Upper lobe of left lung (tissue), 4 donors: ENCODE measurements at regions not wholly inside any gene's neighbourhood (a gene's known extent, or its start where the extent isn't known, plus 50 kb on each side); places are given as distances from the start of the nearest gene placed in this dataset.

Source experiments
- CTCF ChIP-seq, 6 experiments: fragments of 450-650 bp in 4 of 6; fragments of 200-600 bp in 2 of 6; sonication (generic) in 2 of 6; IDR thresholded peaks; one replicate each; pipeline ENCODE4 v1.5.1; 2016 to 2019; ENCODE audit warnings: antibody characterized with exemption in 6 of 6
- EP300 ChIP-seq, 4 donors: sonication (generic); formaldehyde crosslinking; IDR thresholded peaks; one replicate each; pipeline ENCODE4 v1.5.1; 2017; ENCODE audit warnings: antibody characterized with exemption in 4 of 4, control low read depth in 2 of 4
- POLR2A ChIP-seq, 4 donors: fragments of 450-650 bp; IDR thresholded peaks; one replicate each; pipeline ENCODE4 v1.5.1; 2016 to 2017; ENCODE audit warnings: antibody characterized with exemption in 4 of 4, mild to moderate bottlenecking in 2 of 4
- POLR2AphosphoS5 ChIP-seq, 2 donors: sonication (generic); formaldehyde crosslinking; IDR thresholded peaks; one replicate each; pipeline ENCODE4 v1.5.1; 2017; ENCODE audit warnings: antibody characterized with exemption in 2 of 2

- TF ChIP-seq CTCF (IDR thresholded peaks at IDR 0.05), result no peak
- TF ChIP-seq POLR2A (IDR thresholded peaks at IDR 0.05), result no peak
- no peak for TF ChIP-seq POLR2AphosphoS5 (IDR thresholded peaks at IDR 0.05)
- no peak for TF ChIP-seq EP300 (IDR thresholded peaks at IDR 0.05)
These were observed 52.1 kb upstream of the LMX1B start for GRCh38 chr9:126561582-126561981.
